GM18508 (cell line): ENCODE measurements at regions not wholly inside any gene's neighbourhood (a gene's known extent, or its start where the extent isn't known, plus 50 kb on each side); places are given as distances from the start of the nearest gene placed in this dataset.

ENCODE experiments used
- ATAC-seq: cut with Tn5 transposase; IDR thresholded peaks from one replicate; pipeline ENCODE4 v1.9.1; 2021; ENCODE audit warnings: moderate number of reproducible peaks; ENCODE audit not compliant: insufficient read depth, unreplicated experiment

- ATAC-seq, result no peak
These were observed 457.7 kb upstream of the SPRY2 start for GRCh38 chr13:80798576-80799133.

GRCh38 chr13:80787604-80788003, 446.7 kb upstream of the SPRY2 start:
- no peak for ATAC-seq

GRCh38 chr13:80783926-80784565, 443.1 kb upstream of the SPRY2 start:
- ATAC-seq, result no peak

- no peak for ATAC-seq
These were observed 441.5 kb upstream of the SPRY2 start for GRCh38 chr13:80782441-80782840.

GRCh38 chr13:80778297-80778696, 437.4 kb upstream of the SPRY2 start:
- no peak for ATAC-seq

GRCh38 chr13:80757694-80758093, 416.8 kb upstream of the SPRY2 start:
- no peak for ATAC-seq

GRCh38 chr13:80755910-80756309, 415.0 kb upstream of the SPRY2 start:
- no peak for ATAC-seq

- ATAC-seq, result no peak
These were observed 413.5 kb upstream of the SPRY2 start for GRCh38 chr13:80754441-80754840.

- ATAC-seq, result no peak
These were observed 412.9 kb upstream of the SPRY2 start for GRCh38 chr13:80753866-80754265.

GRCh38 chr13:80751854-80752253, 410.9 kb upstream of the SPRY2 start:
- ATAC-seq, result no peak

GRCh38 chr13:80744147-80744914, 403.4 kb upstream of the SPRY2 start:
- no peak for ATAC-seq

GRCh38 chr13:80742033-80742432, 401.1 kb upstream of the SPRY2 start:
- no peak for ATAC-seq

GRCh38 chr13:80740071-80740470, 399.1 kb upstream of the SPRY2 start:
- ATAC-seq, result no peak

- ATAC-seq, result no peak
These were observed 396.6 kb upstream of the SPRY2 start for GRCh38 chr13:80737513-80737912.

- ATAC-seq, result no peak
These were observed 386.5 kb upstream of the SPRY2 start for GRCh38 chr13:80727321-80727975.

- ATAC-seq, result no peak
These were observed 385.9 kb upstream of the SPRY2 start for GRCh38 chr13:80726868-80727267.

- no peak for ATAC-seq
These were observed 380.8 kb upstream of the SPRY2 start for GRCh38 chr13:80721689-80722088.

GRCh38 chr13:80718970-80719369, 378.0 kb upstream of the SPRY2 start:
- ATAC-seq, result no peak

- ATAC-seq, result no peak
These were observed 376.9 kb upstream of the SPRY2 start for GRCh38 chr13:80717776-80718175.

GRCh38 chr13:80716610-80717081, 375.7 kb upstream of the SPRY2 start:
- ATAC-seq, result no peak

GRCh38 chr13:80712026-80712425, 371.1 kb upstream of the SPRY2 start:
- ATAC-seq, result no peak
